RKO (cell line): ENCODE measurements at regions not wholly inside any gene's neighbourhood (a gene's known extent, or its start where the extent isn't known, plus 50 kb on each side); places are given as distances from the start of the nearest gene placed in this dataset.
A peak's percentile ranks its signal among the peaks of the same experiment; 100 is the strongest.
"Not testable (repeated sequence)": the region's sequence is repeated elsewhere in the genome, so short reads cannot be mapped to it uniquely, and the experiment has no call there.

ENCODE experiments used
- DNase-seq: peaks from one replicate; pipeline ENCODE4 v3.0.0-alpha.2; 2016; ENCODE audit warnings: low spot score

DNA sequence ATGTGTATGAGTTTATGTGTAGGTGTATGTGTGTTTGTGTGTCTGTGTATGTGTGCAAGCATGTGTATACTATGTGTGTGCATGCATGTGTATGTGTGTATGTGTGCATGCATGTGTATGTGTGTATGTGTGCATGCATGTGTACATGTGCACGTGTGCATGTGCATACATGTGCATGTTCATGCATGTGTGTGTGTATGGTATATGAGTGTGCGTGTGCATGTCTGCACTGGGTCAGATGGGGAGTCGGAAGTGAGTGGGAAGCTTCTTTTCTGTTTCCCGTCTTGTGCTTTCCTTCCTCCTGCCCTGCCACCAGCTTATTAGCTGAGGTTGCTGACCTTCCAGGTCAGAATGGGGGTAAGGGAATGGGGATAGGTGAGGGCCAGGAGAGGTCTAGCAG is 174.7 kb downstream of the MAP2K4 start:
- no peak for DNase-seq

DNA sequence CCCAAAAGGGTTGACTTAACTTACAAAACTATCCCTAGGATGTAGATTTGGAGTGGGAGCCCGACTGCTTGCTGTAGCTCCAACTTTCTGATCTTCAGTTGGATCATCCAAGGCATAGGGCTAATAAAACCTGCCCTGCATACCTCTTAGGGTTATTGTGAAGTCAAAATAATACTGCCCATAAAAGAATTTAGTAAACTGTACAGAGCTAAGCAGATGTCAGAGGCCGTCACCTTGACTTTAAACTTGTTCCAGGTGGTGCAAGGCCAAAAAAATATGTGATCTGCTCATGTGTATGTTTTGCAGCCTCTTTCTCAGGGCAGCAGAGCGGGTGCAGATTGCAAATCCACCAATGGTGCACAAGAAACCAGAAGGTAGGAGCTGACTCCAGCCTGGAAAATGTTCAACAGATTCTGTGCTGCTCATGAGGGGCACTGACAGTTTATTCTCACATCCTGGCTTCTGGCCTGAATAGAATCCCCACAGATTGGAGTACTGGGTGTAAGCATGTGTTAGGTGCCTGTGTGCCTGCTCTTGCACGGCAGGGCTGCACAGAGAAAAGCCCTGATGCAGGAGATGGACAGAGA is 180.7 kb downstream of the MAP2K4 start:
- no peak for DNase-seq

DNA sequence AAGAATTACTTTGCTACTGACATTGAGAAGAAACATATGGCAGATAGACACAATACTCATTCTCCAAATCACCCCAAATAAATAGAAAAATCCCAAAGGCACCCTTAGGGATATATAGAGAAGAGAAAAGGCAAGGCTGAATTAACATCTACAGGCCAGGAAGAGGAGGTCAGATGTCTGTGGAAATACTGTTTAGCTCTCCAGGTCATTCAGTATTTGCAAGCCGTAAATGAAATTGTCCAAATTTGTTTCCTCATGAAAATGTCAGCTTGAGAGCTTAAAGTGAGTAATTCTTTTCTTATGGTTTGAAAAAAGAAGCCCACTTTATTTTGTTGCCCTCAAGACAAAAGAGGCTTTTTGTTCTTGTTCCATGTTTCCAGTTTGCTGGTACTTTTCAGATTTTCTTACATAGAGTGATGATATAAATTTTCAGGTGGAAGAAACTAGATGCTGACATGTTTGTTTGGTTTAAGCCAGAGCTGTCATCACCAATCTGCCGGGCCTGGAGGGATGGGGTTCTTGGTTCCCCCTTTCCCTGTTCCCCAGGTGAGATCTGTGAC is 189.0 kb downstream of the MAP2K4 start:
- DNase-seq: no peak

DNA sequence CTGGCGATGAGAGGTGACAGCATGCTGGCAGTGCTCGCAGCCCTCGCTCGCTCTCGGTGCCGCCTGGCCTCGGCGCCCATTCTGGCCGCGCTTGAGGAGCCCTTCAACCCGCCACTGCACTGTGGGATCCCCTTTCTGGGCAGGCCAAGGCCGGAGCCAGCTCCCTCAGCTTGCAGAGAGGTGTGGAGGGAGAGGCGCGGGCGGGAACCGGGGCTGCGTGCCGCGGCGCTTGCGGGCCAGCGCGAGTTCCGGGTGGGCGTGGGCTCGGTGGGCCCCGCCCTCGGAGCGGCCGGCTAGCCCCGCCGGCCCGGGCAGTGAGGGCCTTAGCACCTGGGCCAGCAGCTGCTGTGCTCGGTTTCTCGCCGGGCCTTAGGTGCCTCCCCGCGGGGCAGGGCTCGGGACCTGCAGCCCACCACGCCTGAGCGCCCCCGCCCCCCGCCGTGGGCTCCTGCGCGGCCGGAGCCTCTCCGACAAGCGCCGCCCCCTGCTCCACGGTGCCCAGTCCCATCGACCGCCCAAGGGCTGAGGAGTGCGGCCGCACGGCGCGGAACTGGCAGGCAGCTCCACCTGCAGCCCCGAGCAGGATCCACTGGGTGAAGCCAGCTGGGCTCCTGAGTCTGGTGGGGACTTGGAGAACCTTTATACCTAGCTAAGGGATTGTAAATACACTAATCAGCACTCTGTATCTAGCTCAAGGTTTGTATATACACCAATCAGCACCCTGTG is 200.2 kb downstream of the MAP2K4 start:
- not testable (repeated sequence) for DNase-seq

DNA sequence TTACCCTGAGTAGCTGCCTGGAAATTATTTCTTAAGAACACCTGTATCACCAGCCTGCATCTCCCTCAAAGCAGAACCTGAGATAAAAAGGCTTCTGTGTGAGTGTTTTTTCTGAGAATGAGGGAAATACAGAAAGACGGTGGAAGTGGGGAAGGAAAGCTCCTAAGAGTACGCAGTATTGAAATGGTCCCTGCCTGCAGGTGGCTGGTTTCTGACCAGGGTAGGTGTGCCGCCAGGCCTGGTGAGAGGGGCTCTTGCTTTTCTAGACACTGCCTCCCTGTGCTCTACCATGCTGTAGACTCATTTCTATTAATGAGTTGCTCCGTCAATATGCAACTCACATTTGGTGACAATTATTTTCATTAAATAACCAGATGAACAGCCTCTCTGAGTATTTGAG is 201.7 kb downstream of the MAP2K4 start:
- DNase-seq: no peak

DNA sequence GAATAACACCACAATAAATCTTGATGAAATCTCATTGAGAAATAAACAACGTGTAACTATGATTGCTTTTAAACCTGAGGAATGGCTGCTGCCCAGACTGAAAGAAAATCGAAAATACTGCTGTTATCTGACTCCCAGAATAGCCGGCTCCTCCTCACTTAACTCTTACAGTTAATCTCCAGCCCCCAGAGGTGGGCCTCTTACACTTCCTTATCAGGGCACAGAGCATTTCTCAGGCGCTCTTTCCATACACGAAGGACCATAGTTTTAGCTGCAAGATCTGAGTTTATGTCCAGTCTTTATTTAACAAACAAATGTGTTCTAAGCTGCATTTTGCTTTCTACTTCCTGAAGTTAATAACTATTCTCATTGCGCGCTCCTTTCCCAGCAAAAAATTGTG is 206.9 kb downstream of the MAP2K4 start:
- no peak for DNase-seq

DNA sequence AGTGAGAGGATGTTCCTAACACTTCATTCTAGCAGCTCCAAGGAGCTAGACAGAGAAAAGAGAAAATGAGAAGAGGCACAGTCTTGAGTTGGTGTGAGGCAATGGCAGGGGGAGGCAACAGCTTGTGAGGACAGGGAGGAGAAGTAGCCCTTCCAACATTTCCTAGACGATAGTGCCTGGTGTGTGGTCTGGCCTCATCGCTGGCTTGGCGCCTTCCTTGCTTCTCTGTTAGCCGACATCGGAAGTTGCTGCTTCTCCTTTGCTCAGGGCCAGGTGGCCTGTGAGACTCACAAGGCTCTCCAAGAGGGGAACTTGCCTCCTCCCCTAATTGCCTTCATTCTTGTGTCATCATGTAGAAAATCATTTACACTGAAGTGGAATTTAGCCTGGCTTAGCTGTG is 208.7 kb downstream of the MAP2K4 start:
- DNase-seq: peak; percentile 64

DNA sequence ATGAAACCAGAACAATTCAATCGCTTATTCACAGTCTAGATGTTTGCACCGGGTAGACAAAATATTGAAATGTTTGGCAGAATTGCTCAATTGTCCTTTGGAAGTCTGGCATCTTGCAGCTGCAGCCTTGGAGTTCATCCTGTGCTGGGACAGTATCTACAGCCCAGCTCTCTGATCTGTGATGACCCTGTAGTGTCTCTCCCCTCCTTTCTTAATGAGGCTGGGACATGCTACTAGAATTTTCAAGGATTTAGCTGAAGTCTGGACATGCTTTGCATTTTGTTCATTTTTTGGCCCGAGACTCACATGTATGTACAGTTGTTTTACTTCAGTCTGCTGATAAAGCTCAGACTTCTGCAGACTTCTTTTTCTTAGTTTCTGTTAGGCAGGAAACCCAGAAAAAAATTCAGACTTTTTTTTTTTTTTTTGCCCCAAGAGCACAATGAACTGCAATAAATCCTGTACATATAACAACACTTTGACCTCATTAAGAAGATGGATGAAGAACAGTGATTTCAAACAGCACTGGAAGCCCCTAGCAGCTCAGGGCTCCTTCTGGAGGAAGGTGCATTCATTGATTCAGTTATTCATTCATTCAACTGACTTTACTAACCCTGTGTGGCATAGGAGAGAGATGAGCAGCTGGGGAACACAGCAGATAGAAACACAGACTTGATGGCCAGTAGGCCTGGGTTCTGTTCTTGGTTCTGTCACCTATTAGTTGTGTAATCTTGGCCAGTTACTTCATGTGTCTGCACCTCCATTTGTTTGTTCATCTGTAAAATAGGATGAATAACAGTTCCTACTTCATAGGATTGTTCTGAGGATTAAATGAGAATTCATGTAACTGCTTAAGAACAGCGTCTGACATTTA is 210.0 kb downstream of the MAP2K4 start:
- no peak for DNase-seq

DNA sequence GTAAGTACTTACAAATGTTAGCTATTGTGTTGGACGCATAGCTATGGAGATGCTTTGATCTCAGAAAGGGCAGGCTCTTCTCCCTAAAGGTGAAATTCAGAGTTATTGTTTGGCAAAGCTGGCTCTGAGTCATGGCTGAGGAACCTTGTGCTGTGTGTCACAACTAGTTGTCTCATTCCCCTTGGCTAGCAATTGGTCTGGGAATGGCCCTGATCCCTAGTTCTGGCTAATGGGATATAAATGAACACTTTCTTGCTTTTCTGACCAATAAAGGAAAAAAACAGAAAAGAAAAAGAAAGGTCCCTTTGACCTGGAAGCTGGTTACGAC is 210.6 kb downstream of the MAP2K4 start:
- peak; percentile 50 for DNase-seq

DNA sequence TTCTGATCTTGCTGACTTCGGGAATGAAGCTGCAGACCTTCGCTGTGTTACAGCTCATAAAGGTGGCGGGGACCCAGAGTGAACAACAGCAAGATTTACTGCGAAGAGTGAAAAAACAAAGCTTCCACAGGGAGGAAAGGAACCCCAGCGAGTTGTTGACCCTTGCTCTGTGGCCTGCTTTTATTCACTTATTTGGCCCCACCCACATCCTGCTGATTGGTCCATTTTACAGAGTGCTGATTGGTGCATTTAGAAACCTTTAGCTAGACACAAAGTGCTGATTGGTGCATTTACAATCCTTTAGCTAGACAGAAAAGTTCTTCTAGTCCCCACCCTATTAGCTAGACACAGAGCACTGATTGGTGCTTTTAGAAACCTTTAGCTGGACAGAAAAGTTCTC is 218.3 kb downstream of the MAP2K4 start:
- DNase-seq: not testable (repeated sequence)

DNA sequence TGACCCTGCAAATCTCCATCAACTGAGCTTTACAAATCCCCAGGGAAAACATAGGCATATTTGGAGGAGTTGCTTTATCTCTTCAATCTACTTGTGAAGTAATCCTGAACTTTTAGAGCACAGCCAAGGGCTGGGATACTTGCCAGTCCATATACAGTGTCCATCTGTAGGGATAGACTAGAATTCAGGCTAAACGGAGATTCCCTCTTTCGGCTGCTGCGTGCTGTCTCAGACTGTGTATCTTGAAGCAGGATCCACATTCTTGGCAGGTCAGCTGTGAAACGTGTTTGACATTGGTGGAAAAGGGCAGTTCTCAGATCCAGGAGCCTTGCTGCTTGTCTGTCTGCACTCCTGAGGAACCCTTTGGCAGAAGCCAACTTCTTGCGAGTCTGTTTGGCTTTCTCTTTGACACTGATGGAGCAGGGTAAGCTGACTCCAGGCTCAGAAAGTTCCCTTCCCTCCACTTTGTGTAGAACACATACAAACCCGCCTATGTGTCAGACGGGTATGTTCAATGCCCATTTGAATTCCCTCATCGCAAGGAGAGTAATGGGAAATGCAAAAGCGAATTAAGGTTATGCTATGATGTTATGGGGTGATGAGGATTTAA is 221.8 kb downstream of the MAP2K4 start:
- DNase-seq: no peak

DNA sequence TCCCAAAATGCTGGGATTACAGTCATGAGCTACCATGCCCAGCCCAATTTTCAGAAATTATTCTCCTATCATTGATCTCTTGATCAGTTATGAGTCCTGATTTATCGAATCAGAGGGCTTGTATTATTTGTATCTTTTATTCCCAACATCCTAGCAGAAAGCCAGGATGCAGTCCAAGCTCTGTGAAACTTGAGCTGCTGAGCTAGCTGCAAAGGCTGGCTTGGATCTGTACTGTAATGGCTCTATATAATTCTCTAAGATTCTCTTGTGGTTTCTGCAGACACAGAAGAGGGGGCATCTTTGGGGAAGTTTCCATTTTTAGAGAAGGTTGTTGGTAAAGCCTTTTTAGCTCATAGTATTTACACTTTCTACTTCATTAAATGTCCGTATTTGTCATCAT is 227.1 kb downstream of the MAP2K4 start:
- DNase-seq: no peak

DNA sequence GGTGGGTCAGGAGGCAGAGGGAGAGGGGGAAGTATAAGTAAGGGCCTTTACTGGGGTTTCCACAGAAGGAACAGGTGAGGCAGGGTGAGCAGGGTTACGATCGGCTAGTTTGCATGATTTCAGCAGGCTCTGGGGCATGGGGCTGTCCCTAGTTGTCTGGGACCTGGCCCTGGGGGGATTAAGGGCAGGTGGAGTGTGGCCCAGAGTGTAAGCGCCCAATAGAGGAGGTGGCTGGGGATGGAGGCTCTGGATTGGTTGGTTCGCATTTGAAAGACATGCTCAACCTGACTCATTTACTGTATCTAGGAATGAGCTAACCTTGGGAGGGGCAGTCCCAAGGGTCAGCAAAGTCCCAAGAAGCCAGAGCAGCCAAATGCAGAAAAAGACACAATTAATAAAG is 230.3 kb downstream of the MAP2K4 start:
- no peak for DNase-seq

DNA sequence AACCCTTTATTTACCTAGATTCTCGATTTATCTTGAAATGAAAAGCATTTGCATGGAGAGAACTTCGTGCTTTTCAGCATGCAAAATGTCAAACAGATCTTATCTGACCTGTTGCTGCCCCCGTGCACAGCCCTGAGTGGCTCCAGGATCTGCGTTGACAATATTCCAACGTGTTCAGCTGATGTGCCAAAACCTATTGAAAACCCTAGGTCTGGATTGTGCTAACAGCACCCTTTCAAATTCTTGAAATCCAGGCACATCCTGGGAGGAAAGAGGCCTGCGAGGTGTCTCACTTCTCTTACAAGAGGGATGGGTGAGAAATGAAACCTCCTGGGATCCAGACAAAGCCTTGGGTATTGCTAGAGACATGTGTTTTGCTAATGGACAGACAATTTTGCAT is 231.8 kb downstream of the MAP2K4 start:
- DNase-seq: no peak

DNA sequence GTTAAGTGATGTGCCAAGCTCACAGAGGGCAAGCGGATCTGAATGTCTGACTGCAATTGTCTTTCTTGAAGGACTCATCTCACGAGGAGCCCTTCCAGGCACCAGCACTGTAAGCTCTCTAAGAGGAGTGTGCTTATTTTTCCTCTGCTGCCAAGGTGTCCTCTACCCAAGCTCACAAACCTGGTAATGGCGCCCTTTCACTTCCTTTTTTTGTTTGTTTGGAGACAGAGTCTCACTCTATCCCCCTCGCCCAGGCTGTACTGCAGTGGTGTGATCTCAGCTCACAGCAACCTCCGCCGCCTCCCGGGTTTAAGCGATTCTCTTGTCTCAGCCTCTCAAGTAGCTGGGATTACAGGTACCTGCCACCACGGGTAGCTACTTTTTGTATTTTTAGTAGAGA is 233.8 kb downstream of the MAP2K4 start:
- no peak for DNase-seq

DNA sequence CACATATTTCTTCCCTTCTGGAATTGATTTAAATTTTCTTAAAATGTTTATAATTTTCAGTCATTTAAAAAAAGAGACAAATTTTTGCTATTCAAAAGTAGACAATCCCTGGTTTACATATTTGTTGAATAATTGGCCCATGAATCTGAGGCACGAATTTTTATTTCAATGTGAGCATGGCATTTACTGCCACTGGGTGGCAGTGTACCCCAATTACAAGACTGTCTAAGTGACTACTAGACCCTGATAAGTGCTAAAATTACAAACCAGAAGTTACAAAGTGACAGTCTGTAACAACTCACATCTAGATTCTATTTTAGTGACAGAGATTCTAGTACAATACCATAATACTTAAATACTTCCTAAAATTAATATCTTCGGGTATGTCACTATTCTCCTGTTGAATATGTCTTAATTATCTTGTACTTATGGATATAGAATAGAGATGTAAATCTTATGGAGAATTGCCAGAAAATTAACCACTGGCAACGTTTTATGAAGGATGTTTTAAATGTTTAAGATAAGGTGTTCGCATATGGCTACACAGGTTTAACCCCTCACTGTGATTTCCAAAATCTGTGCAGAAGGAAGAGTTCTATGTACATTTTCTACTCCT is 235.8 kb downstream of the MAP2K4 start:
- peak; percentile 75 for DNase-seq

DNA sequence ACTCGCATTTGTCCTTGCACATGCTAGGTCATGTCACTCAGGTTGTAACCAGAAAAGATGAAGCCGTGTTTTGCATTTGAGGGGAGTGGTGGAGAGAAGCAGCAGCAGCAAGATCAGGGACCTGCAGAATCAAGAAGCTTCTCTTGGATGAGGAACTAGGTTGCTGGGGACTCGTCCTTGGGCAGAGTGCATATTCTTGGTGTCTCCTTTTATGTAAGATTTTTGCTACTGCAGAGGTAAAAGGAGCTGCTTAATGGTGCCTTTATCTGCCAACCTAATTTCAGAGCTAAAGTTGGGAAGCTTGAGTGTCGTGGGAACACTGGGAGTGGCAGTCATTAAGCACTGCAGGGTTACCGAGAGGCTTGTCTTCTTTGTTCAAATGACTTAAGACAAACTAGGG is 236.5 kb downstream of the MAP2K4 start:
- no peak for DNase-seq

DNA sequence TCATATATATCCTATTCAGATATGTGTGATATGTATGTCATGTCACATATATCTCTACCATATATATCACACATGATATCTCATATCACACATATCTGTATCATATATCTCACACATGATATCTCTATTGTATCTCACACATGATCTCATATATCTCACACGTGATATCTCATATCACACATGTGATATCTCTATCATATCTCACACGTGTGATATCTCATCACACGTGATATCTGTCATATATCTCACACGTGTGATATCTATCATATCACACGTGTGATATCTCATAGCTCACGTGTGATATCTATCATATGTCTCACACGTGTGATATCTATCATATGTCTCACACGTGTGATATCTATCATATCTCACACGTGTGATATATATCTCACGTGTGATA is 240.7 kb downstream of the MAP2K4 start:
- no peak for DNase-seq

DNA sequence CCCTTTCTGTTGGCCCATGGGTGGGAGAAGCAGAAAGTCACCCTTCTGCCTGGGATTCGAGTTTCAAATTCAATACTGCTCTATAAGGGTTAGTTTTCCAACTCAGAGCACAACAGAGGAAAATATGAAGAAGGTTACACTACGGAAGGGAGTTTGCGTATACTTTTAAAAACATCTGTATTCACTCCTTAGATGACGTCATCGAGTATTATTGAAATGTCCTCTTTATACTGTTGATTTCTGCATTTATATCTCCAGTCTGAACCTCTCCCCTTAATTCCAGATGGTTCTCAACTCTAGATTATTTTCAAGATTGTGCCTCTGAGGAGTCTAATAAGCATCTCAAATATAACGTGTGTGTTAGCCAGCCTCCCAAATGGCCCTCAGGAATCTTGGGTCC is 249.1 kb downstream of the MAP2K4 start:
- no peak for DNase-seq

DNA sequence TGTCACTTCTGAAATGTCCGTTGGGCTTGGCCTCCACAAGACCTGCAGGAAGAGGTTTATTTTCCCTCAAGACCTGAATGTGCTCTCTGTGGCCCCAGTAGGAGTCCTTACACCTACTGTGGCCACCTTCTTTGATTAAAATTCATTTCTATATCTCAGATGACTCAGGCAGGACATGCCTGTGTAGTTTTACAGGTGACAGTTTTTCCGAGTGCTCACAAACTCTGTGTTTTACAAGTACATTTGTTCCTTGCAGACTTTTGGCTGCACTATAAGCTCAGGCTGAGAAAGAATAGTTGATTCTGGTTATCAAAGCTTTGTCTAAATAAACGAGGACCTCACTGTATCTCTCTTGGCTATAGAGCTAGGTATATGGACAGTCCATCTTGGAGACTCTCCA is 257.1 kb downstream of the MAP2K4 start:
- DNase-seq: no peak

DNA sequence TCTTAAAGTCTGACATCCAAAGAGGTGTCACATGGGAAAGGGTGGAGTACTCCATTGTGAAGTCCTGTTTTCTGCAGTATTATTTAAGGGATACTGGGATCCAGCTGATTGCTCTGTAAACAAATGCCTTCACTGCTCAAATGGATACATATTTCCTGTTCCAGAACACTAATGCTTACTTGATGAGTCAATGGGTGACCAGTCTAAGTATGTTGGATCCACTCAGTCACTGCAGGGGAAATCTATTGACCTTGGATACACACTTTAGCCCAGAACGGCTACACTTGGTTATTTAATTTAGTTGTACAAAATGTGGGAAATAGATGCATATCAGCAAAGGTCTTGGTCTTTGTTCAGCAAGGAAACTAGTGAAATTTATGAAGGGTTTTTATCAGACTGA is 261.4 kb downstream of the MAP2K4 start:
- peak; percentile 50 for DNase-seq

DNA sequence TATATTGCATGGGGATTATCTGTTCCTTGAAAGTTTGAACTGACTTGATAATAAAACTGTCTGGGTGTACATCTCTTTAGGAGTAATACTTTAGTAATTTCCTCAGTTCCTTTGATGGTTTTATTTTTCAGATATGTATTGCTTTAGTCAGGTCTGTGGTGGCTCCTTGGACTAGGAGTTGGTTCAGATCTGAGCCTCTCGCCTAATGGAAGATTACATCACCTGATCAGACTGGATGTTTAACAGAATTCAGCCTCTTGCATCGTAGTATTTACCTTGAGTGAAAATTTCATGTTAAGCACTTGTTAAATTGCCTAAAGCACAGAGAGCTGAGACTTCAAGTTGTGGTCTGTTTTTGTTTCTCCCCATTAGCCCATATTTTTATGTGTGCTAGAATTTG is 267.3 kb downstream of the MAP2K4 start:
- no peak for DNase-seq
